LHCN-M2 (cell line): ENCODE measurements at regions not wholly inside any gene's neighbourhood (a gene's known extent, or its start where the extent isn't known, plus 50 kb on each side); places are given as distances from the start of the nearest gene placed in this dataset.
A peak's percentile ranks its signal among the peaks of the same experiment; 100 is the strongest.
"Not testable (repeated sequence)": the region's sequence is repeated elsewhere in the genome, so short reads cannot be mapped to it uniquely, and the experiment has no call there.

Source experiments
- DNase-seq: peaks from one replicate; pipeline ENCODE4 v3.0.0-alpha.2; 2012; ENCODE audit warnings: low read depth

GRCh38 chr1:219863816-219864215 lies 64.5 kb downstream of the SLC30A10 start:
- not testable (repeated sequence) for DNase-seq

DNA sequence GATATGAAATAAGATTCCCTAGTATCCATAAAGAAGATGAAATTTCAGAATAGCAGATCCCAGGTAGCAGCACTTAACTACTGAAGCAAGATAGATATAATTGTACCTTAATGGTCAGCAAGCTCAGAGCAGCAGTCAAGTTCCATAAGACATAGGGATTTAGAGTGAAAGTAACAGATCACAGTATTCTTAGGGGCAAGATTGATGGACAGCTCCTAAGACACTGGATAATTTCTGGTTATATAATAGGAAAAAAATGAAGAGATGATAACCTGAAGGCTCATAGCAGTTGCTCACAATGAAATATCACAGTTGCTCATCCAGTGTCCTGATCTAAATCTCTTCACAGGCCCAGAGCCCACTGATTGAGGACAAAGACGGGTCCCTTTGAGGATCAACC lies 66.0 kb downstream of the SLC30A10 start:
- no peak for DNase-seq

DNA sequence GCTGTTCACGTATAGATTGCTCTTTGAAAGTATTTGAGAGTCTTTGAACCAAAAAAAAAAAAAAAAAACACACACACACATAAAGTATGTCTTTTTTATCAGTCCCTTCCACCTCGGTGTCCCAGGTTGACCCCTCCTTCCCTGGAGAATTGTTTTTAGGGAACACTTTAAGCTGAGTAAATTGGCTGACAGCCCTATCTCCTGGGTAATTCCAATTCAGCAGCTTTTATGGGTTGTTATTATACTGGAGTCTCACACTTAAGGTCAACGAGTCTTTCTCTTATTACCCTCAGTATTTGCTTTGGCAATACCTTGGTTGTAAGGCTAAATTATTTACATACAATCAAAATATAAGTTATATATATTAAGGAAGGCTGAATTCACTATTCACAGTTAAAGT lies 69.4 kb downstream of the SLC30A10 start:
- no peak for DNase-seq

GRCh38 chr1:219847215-219847855 lies 81.0 kb downstream of the SLC30A10 start:
- no peak for DNase-seq

GRCh38 chr1:219839595-219839994 lies 88.8 kb downstream of the SLC30A10 start:
- DNase-seq: not testable (repeated sequence)

GRCh38 chr1:219837994-219838294 lies 90.4 kb downstream of the SLC30A10 start:
- no peak for DNase-seq

- peak; percentile 45 for DNase-seq
Observed at GRCh38 chr1:219837274-219837993, 90.9 kb downstream of the SLC30A10 start.

GRCh38 chr1:219834314-219834917 lies 93.9 kb downstream of the SLC30A10 start:
- DNase-seq: no peak

DNA sequence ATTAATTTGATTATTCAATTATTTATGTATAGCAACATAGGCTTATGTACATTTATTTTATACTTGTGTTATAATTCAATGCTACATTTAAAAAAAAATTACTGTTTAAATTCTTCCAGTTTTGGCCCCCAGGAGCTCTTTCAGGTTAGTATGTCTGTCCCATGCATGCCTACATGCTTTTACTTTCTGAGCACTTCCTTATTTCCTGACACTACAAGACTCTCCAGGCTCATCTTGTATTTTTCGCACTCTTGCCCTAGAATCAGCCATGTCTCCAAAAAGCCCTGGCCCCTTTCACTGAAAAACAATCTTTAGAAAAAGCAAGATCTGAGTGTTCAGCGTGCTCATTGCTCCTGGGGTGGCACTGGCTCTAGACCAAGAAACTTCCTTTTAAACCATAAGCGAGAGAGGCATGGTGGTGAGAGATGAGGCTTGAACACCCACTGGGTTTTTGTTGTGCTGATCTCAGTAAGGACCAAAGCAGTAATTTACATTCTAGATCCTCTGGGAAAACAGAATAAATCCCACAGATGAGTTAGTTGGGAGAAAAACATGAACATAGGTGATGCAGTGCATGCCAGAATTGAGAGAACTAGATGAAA lies 95.0 kb downstream of the SLC30A10 start:
- DNase-seq: no peak

DNA sequence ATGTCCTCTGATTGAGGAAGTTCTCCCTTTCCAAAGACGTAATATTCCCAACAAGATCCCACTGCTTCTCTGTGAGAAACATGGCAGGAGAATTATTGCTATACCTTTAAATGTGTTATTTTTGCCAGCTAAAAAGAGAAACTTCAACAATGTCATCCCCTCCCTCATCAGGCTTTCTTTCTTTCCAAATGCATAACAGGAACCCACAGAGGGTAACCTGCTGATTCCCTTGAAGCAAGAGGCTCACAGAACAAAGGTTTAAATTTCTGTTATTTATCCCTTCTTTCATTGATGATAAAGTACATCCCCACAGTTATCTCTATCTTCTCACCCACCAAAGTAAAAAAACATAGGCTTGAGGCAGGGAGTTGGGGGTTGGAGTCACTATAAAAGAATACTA lies 102.1 kb downstream of the SLC30A10 start:
- no peak for DNase-seq

DNA sequence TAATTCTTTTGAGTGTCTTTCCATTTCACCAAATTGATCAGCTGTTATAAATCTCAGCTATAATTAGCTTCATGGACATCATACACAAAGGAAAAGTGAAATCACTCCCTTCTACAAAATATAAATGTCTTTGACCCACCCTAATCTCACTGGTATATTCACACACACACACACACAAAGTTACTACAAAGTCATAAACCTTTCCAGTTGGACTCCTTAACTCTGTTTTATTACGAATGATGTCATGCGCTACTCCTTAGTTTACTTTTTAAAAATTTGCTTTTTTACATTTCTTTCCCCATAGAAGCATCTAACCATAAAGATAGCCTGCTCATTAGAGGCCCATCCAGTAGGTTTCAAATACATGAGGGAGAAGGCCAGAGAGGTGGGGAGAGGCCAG lies 103.0 kb downstream of the SLC30A10 start:
- no peak for DNase-seq

- DNase-seq: no peak
Observed at GRCh38 chr1:219824338-219824737, 104.0 kb downstream of the SLC30A10 start.

- no peak for DNase-seq
Observed at GRCh38 chr1:219820551-219820950, 107.8 kb downstream of the SLC30A10 start.

DNA sequence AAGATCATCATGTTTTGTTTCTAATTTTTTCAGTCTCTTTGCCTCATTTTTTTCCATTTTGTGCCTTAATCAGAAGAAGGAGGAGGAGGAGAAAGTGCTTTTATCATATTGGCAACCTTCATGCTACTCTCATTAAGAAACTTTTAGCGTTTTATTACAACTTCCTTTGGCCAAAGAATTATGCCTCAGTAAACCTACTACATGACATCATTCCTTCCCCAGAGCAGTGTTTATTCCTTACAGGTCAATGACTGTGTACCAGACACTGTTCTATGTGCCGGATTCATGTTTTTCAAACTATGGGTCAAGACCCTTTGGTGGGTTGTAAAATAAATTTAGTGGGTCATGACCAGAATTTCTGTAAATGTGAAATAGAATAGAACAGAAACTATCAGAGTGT lies 110.4 kb downstream of the SLC30A10 start:
- no peak for DNase-seq

DNA sequence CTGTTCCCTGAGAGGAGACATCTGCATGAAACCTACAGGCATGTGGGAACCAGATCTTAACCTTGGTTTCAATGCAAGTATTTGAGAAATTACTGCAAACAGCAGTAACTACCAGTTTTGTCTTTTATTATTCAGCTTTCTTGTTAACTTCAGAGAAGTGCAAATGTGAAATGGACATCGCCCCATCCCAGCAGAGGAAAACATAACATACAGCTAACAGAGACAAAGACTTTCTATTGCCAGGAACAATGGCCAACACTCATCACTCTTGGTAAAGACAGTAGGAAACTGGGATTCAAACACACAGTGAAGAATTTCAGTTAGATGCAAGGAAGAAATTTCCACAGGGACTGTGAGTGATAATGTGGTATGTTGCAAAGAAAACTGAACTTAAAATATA lies 115.1 kb downstream of the SLC30A10 start:
- no peak for DNase-seq

DNA sequence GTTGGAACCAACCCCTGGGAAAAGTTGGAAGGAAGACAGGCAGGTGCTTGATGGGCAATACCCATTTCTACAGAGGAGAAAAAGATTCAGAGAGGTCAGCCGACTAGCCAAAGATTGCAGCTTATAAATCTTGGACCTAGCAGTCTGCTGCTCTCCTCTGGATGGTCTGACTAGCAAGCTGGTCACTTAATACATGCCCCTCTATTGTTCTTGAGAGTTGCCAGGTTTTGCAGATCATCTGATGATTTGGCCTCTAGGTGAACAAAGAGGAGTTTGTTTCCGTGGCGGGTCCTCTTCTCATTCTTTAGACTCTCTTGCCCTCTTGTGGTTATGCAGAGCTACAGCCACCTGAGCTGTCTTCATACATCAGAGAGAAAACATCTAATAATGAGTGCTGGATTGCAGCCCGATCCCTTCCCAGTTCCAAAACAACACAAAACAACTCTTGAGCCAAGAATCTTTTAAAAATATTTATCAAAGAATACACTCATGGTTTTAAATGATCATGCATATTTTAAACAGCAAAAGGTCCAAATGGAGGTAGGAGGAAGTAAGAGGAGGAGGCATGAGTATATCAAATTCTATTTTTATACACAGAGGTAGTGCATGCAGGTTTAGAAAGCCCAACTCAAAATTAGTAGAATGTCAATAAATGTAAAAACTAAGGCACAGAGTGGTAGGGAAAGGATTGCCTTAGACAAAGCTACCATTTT lies 115.7 kb downstream of the SLC30A10 start:
- peak; percentile 48 for DNase-seq

- no peak for DNase-seq
Observed at GRCh38 chr1:219812086-219812485, 116.3 kb downstream of the SLC30A10 start.

DNA sequence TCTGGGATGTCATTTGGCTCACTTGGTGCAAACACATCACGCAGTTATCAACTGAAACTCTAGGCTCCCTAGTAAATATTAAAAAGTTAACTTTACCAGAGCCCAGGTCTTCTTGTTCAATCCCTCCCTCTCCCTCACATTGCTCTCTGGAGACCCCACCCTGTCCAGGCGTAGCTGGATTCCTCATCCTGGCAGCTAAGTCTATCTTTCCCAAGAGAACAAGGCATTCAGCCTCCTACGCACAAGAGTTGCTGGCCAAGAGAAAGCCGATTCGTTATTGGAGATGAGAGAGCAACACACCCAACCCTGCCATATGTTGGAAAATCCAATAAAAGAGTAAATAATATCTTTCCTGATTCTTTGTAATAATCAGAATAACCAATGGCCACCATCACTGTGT lies 117.9 kb downstream of the SLC30A10 start:
- DNase-seq: no peak

DNA sequence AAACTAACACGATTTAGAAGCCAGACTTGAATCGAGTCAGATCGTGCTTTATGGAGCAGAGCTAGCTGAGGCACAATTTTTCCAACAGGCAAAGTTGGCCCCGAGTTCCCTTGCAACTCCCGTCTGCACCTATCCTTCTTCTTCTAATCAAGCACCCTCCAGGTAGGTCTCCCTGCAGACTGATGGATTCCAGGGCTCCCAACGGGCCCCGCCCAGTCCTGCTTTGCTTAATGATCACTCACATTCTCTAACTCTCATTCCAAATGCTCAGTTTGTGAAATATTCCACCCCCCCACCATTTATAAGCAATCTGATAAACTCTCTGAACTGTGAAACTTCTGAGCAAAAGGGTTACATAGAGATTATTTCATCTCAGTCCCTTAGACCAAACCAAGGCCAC lies 119.6 kb downstream of the SLC30A10 start:
- no peak for DNase-seq

DNA sequence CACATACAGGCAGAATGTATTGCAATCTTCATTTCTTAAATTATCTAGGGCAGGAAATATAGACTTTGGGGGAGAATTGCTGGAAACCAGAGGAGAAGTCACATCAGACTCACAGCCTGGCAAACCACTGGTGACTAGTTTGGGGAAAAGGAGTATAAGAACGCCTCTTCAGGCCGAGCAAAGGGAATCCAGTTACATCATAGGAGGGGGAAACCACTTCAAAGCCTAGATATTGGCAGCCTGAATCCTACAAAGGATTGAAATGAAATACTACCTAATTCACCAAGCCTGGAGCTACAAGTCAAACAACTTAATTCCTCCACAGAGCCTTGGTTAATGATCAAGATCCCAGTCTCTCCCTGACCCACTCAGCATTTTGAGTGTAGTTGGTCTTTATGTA lies 121.7 kb downstream of the SLC30A10 start:
- no peak for DNase-seq

- DNase-seq: no peak
Observed at GRCh38 chr1:219806020-219806419, 122.3 kb downstream of the SLC30A10 start.

DNA sequence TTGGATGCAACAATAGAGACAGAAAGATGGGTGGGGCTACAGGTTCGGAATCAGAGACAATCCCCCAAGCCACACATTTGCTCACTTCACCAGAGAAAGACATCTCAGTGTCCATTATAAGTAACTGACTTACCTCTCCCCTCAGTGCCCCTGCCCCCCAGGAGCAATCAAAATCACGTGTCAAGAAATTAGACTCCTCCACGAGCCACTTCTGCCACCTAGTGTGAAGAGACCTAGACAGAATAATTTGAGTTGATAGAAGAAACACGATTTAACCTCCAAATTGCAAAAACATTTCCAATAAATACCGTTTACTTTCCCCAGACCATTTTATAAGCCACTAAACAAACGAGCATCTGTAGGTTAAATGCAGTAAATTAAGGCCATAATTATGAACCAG lies 123.2 kb downstream of the SLC30A10 start:
- DNase-seq: no peak
